NCI-H2107 treated with DMSO at 0.1 percent for 48 hours (cell line): ENCODE measurements at regions not wholly inside any gene's neighbourhood (a gene's known extent, or its start where the extent isn't known, plus 50 kb on each side); places are given as distances from the start of the nearest gene placed in this dataset.
"Not testable (repeated sequence)": the region's sequence is repeated elsewhere in the genome, so short reads cannot be mapped to it uniquely, and the experiment has no call there.

ENCODE experiments used
- DNase-seq: peaks from one replicate; lab custom pipeline; 2025; ENCODE audit not compliant: unreplicated experiment; lab: John Stamatoyannopoulos, UW

GRCh38 chr18:11512096-11513025 is 97.0 kb upstream of the SLC35G4 start:
- DNase-seq: no peak

- no peak for DNase-seq
Measured at GRCh38 chr18:11511434-11512095, 97.8 kb upstream of the SLC35G4 start.

- no peak for DNase-seq
Measured at GRCh38 chr18:11506856-11507255, 102.5 kb upstream of the SLC35G4 start.

- DNase-seq: no peak
Measured at GRCh38 chr18:11505993-11506392, 103.4 kb upstream of the SLC35G4 start.

GRCh38 chr18:11504962-11505361 is 104.4 kb upstream of the SLC35G4 start:
- DNase-seq: no peak

- no peak for DNase-seq
Measured at GRCh38 chr18:11502368-11502767, 107.0 kb upstream of the SLC35G4 start.

GRCh38 chr18:11501352-11501751 is 108.0 kb upstream of the SLC35G4 start:
- DNase-seq: no peak

- DNase-seq: no peak
Measured at GRCh38 chr18:11500153-11501122, 109.0 kb upstream of the SLC35G4 start.

GRCh38 chr18:11498821-11499220 is 110.6 kb upstream of the SLC35G4 start:
- no peak for DNase-seq

GRCh38 chr18:11497585-11497984 is 111.8 kb upstream of the SLC35G4 start:
- no peak for DNase-seq

- no peak for DNase-seq
Measured at GRCh38 chr18:11496526-11497172, 112.7 kb upstream of the SLC35G4 start.

GRCh38 chr18:11495441-11495840 is 114.0 kb upstream of the SLC35G4 start:
- no peak for DNase-seq

GRCh38 chr18:11494107-11494506 is 115.3 kb upstream of the SLC35G4 start:
- no peak for DNase-seq

- DNase-seq: no peak
Measured at GRCh38 chr18:11489266-11489899, 120.0 kb upstream of the SLC35G4 start.

- no peak for DNase-seq
Measured at GRCh38 chr18:11488175-11488574, 121.2 kb upstream of the SLC35G4 start.

GRCh38 chr18:11487390-11487789 is 122.0 kb upstream of the SLC35G4 start:
- no peak for DNase-seq

- DNase-seq: no peak
Measured at GRCh38 chr18:11482271-11482670, 127.1 kb upstream of the SLC35G4 start.

- DNase-seq: no peak
Measured at GRCh38 chr18:11480692-11481091, 128.7 kb upstream of the SLC35G4 start.

- DNase-seq: not testable (repeated sequence)
Measured at GRCh38 chr18:11479031-11479430, 130.4 kb upstream of the SLC35G4 start.

- DNase-seq: no peak
Measured at GRCh38 chr18:11470941-11471340, 138.5 kb upstream of the SLC35G4 start.
